Uterus (tissue), 2 donors: ENCODE measurements at regions not wholly inside any gene's neighbourhood (a gene's known extent, or its start where the extent isn't known, plus 50 kb on each side); places are given as distances from the start of the nearest gene placed in this dataset.

Experiments used
- POLR2A ChIP-seq, 2 donors: fragments of 450-650 bp; IDR thresholded peaks; one replicate each; pipeline ENCODE4 v1.6.1; 2016; ENCODE audit warnings: antibody characterized with exemption in 2 of 2, mild to moderate bottlenecking in 1 of 2, moderate library complexity in 1 of 2
- TF ChIP-seq, protein P1 (sequence below), 4 experiments: fragments of 200-600 bp in 2 of 4; fragments of 450-650 bp in 2 of 4; sonication (generic) in 2 of 4; IDR thresholded peaks; one replicate each; pipeline ENCODE4 v1.5.1; 2016 to 2019; ENCODE audit warnings: antibody characterized with exemption in 4 of 4, mild to moderate bottlenecking in 2 of 4, moderate library complexity in 1 of 4

DNA sequence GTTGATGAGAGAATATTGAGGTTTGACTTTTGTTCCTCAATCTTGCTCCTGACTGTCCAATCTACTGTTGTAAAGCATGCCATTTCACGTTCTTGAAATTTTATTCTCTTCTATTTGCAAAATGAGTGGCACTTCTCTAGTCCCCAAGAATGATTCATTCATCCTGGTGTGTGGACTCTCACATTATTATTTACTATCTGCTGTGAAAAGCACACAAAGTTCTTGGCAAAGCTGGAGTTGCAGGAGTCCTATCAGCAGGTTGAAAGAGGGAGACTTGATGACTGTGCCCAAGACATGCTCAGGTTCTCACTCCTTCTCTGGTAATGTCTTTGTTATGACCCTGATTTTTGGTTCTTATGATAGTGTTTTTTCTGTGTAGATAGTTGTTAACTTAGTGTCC lies 382.6 kb downstream of the DMRTA1 start:
- TF ChIP-seq, protein P1, sequence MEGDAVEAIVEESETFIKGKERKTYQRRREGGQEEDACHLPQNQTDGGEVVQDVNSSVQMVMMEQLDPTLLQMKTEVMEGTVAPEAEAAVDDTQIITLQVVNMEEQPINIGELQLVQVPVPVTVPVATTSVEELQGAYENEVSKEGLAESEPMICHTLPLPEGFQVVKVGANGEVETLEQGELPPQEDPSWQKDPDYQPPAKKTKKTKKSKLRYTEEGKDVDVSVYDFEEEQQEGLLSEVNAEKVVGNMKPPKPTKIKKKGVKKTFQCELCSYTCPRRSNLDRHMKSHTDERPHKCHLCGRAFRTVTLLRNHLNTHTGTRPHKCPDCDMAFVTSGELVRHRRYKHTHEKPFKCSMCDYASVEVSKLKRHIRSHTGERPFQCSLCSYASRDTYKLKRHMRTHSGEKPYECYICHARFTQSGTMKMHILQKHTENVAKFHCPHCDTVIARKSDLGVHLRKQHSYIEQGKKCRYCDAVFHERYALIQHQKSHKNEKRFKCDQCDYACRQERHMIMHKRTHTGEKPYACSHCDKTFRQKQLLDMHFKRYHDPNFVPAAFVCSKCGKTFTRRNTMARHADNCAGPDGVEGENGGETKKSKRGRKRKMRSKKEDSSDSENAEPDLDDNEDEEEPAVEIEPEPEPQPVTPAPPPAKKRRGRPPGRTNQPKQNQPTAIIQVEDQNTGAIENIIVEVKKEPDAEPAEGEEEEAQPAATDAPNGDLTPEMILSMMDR (IDR thresholded peaks at IDR 0.05) = no peak
- no peak for TF ChIP-seq POLR2A (IDR thresholded peaks at IDR 0.05)
